IMR-90 (cell line): ENCODE measurements at regions not wholly inside any gene's neighbourhood (a gene's known extent, or its start where the extent isn't known, plus 50 kb on each side); places are given as distances from the start of the nearest gene placed in this dataset.
A peak's percentile ranks its signal among the peaks of the same experiment; 100 is the strongest.

Experiments used
- ATAC-seq: fragments of 200-7000 bp; cut with Tn5 transposase; 2 replicates; pipeline ENCODE4 v1.9.1; 2020; ENCODE audit warnings: low read depth, mild to moderate bottlenecking, moderate library complexity
- BruUV-seq: library from RNA; stranded (reverse); fragments of 400-500 nt; replicated peaks from 2 replicates; lab custom pipeline; 2021; lab: Mats Ljungman, UMichigan
- CTCF ChIA-PET: fragments of 300-600 bp; formaldehyde crosslinking; extraction: SDS; loops from one replicate; lab custom pipeline; 2021; ENCODE audit warnings: antibody characterized with exemption; lab: Yijun Ruan, JAX
- POLR2A ChIA-PET: fragments of 300-600 bp; sonication (Branson Sonifier 250); formaldehyde crosslinking; loops from one replicate; lab custom pipeline; 2022; ENCODE audit warnings: antibody characterized with exemption; ENCODE audit not compliant: unreplicated experiment; lab: Charles Lee
- DNase-seq: peaks from one replicate; pipeline ENCODE4 v3.0.0; 2013
- H2AFZ ChIP-seq: replicated peaks from 2 replicates; pipeline ENCODE3; 2013; ENCODE audit warnings: low read length, mild to moderate bottlenecking; ENCODE audit not compliant: poor library complexity
- H2AK5ac ChIP-seq: 2 replicates; pipeline ENCODE4 v1.6.1; 2013; ENCODE audit warnings: low read depth, low read length, inconsistent platforms
- H2AK9ac ChIP-seq: replicated peaks from 2 replicates; pipeline ENCODE3; 2013; ENCODE audit warnings: mild to moderate bottlenecking, low read depth, low read length, moderate library complexity; ENCODE audit not compliant: poor library complexity
- H2BK120ac ChIP-seq: 2 replicates; pipeline ENCODE4 v1.6.1; 2013; ENCODE audit warnings: low read depth, low read length, inconsistent platforms
- H2BK15ac ChIP-seq: 3 replicates; pipeline ENCODE4 v1.6.1; 2013; ENCODE audit warnings: low read depth, low read length, inconsistent platforms
- H2BK20ac ChIP-seq: 2 replicates; pipeline ENCODE4 v1.6.1; 2013; ENCODE audit warnings: low read depth, mild to moderate bottlenecking, inconsistent platforms, low read length, moderate library complexity
- H2BK5ac ChIP-seq: 2 replicates; pipeline ENCODE4 v1.6.1; 2013; ENCODE audit warnings: mild to moderate bottlenecking, low read depth, low read length, inconsistent platforms; ENCODE audit not compliant: poor library complexity, severe bottlenecking
- H3K14ac ChIP-seq: replicated peaks from 2 replicates; pipeline ENCODE4 v1.6.1; 2013; ENCODE audit warnings: low read depth, low read length, inconsistent platforms
- H3K18ac ChIP-seq: 2 replicates; pipeline ENCODE4 v1.6.1; 2013; ENCODE audit warnings: low read depth, low read length, control low read depth
- H3K23ac ChIP-seq: 2 replicates; pipeline ENCODE4 v1.6.1; 2013; ENCODE audit warnings: low read depth, low read length, inconsistent platforms
- H3K27ac ChIP-seq: 2 replicates; pipeline ENCODE4 v1.5.1; 2013; ENCODE audit warnings: mild to moderate bottlenecking, control low read depth, low read length; ENCODE audit not compliant: insufficient read depth
- H3K27me3 ChIP-seq: 2 replicates; pipeline ENCODE4 v1.6.1; 2013; ENCODE audit warnings: low read length; ENCODE audit not compliant: control insufficient read depth, insufficient read depth
- H3K36me3 ChIP-seq: 2 replicates; pipeline ENCODE4 v1.6.1; 2013; ENCODE audit warnings: low read length, mixed read lengths; ENCODE audit not compliant: control insufficient read depth, insufficient read depth
- H3K4ac ChIP-seq: 2 replicates; pipeline ENCODE4 v1.6.1; 2013; ENCODE audit warnings: low read depth, low read length, inconsistent platforms
- H3K4me1 ChIP-seq: 2 replicates; pipeline ENCODE4 v1.6.1; 2013; ENCODE audit warnings: low read length, mixed read lengths; ENCODE audit not compliant: control insufficient read depth, insufficient read depth
- H3K4me2 ChIP-seq: 2 replicates; pipeline ENCODE4 v1.6.1; 2013; ENCODE audit warnings: low read depth, mild to moderate bottlenecking, control low read depth, low read length, moderate library complexity
- H3K4me3 ChIP-seq: 2 replicates; pipeline ENCODE4 v1.5.1; 2013; ENCODE audit warnings: low read depth, mild to moderate bottlenecking, control low read depth, low read length, moderate library complexity; ENCODE audit not compliant: insufficient read depth
- H3K56ac ChIP-seq: 2 replicates; pipeline ENCODE4 v1.6.1; 2013; ENCODE audit warnings: low read length, inconsistent platforms; ENCODE audit not compliant: insufficient read depth; ENCODE audit errors: extremely low read depth
- H3K79me1 ChIP-seq, 2 experiments: 2 replicates each; pipeline ENCODE4 v1.6.1; 2013; ENCODE audit warnings: low read length in 2 of 2, inconsistent platforms in 1 of 2, low read depth in 1 of 2
- H3K9ac ChIP-seq: 2 replicates; pipeline ENCODE4 v1.6.1; 2013; ENCODE audit warnings: low read depth, low read length, control low read depth
- H3K9me1 ChIP-seq: 2 replicates; pipeline ENCODE4 v1.6.1; 2013; ENCODE audit warnings: low read length, inconsistent platforms; ENCODE audit not compliant: insufficient read depth
- H3K9me3 ChIP-seq: 2 replicates; pipeline ENCODE4 v1.6.1; 2013; ENCODE audit warnings: low read length; ENCODE audit not compliant: control insufficient read depth, insufficient read depth
- H4K20me1 ChIP-seq: 2 replicates; pipeline ENCODE4 v1.6.1; 2013; ENCODE audit warnings: low read length, inconsistent platforms; ENCODE audit not compliant: insufficient read depth
- H4K5ac ChIP-seq: 2 replicates; pipeline ENCODE4 v1.6.1; 2013; ENCODE audit warnings: mild to moderate bottlenecking, low read depth, low read length, control low read depth
- H4K8ac ChIP-seq, 2 experiments: 2 replicates each; pipeline ENCODE4 v1.6.1; 2013; ENCODE audit warnings: low read depth in 2 of 2, low read length in 2 of 2, control low read depth in 1 of 2, inconsistent platforms in 1 of 2
- H4K91ac ChIP-seq: 2 replicates; pipeline ENCODE4 v1.6.1; 2013; ENCODE audit warnings: low read depth, low read length, inconsistent platforms; ENCODE audit not compliant: insufficient read depth
- BHLHE40 ChIP-seq: fragments of 150-350 bp; IDR thresholded peaks from 2 replicates; pipeline ENCODE4 v1.6.1; 2016; ENCODE audit warnings: mild to moderate bottlenecking, low read depth, low read length
- ELK1 ChIP-seq: fragments of 150-350 bp; IDR thresholded peaks from 2 replicates; pipeline ENCODE4 v1.6.1; 2016; ENCODE audit warnings: low read depth, mild to moderate bottlenecking, low read length, moderate library complexity, borderline replicate concordance
- FOS ChIP-seq: fragments of 150-350 bp; IDR thresholded peaks from 2 replicates; pipeline ENCODE4 v1.6.1; 2016; ENCODE audit warnings: low read depth, low read length
- MAFK ChIP-seq: IDR thresholded peaks from 2 replicates; pipeline ENCODE4 v1.6.1; 2012; ENCODE audit warnings: low read depth, low read length, improper control_type of control experiment
- POLR2A ChIP-seq: IDR thresholded peaks from 2 replicates; pipeline ENCODE4 v1.6.1; 2012; ENCODE audit warnings: mild to moderate bottlenecking, low read depth, low read length
- RCOR1 ChIP-seq: IDR thresholded peaks from 2 replicates; pipeline ENCODE4 v1.6.1; 2012; ENCODE audit warnings: mild to moderate bottlenecking, low read length, improper control_type of control experiment; ENCODE audit not compliant: insufficient replicate concordance
- USF2 ChIP-seq: fragments of 150-350 bp; IDR thresholded peaks from 2 replicates; pipeline ENCODE4 v1.6.1; 2017; ENCODE audit warnings: mild to moderate bottlenecking, antibody characterized with exemption, low read length, low read depth
- WGBS, 2 experiments: methylation state at CpG; one replicate each; pipeline versions ENCODE4 v1.1.5 to v1.1.7; 2013; ENCODE audit warnings: missing lambda C conversion rate in 2 of 2; ENCODE audit not compliant: insufficient read length in 1 of 2; ENCODE audit errors: extremely low coverage in 2 of 2; 5-methylcytosine and 5-hydroxymethylcytosine counted together
- dilution Hi-C: fragments of 300-500 bp; cut with HindIII; formaldehyde crosslinking; loops from one replicate; pipeline ENCODE4 v1.14.3; 2018; ENCODE audit warnings: low sequenced_read_pairs; ENCODE audit not compliant: unreplicated experiment
- in situ Hi-C: fragments of 300-500 bp; cut with MboI; formaldehyde crosslinking; loops from 3 replicates; pipeline ENCODE4 v1.14.3; 2019; ENCODE audit warnings: low sequenced_read_pairs, inconsistent platforms, mixed read lengths
- intact Hi-C: fragments of 100-400 bp; cut with micrococcal nuclease; formaldehyde crosslinking; loops from 2 replicates; pipeline ENCODE4 v1.10.0; 2022

- Histone ChIP-seq H4K8ac (peak overlapping the region; percentile 15 to 88; a peak in 2 of 4 replicates), H4K91ac (peak overlapping the region; percentile 89), H3K9me3 (no peaks in the 10 kb centered on the region), H3K27ac (peak overlapping the region; percentile 86), H3K27me3 (no peaks in the 10 kb centered on the region), H3K9ac (peak overlapping the region; percentile 82), H2BK120ac (peak overlapping the region; percentile 35; the same call in 1 of the 2 replicates), H4K5ac (peak overlapping the region; percentile 51), H3K4me3 (peak overlapping the region; percentile 80), H3K23ac (peak overlapping the region; percentile 54), H3K4me2 (peak overlapping the region; percentile 95), H2BK20ac (0 out of 2 replicates have a peak overlapping the region, but pooled peaks have one; percentile 30), H4K20me1 (peaks cover 41% of the 10 kb centered on the region), H3K4ac (peak overlapping the region; percentile 80), H2AFZ (peak overlapping the region; percentile 93), H3K14ac (peak overlapping the region; percentile 81), H3K4me1 (peaks cover 7% of the 10 kb centered on the region), H2BK15ac (no peak overlapping the region), H3K79me1 (peaks cover 22 to 74% of the 10 kb centered on the region in 2 experiments), H3K18ac (peak overlapping the region; percentile 86), H3K56ac (peak overlapping the region; percentile 75), H3K36me3 (no peaks in the 10 kb centered on the region), H2BK5ac (peak overlapping the region; percentile 89), H2AK9ac (peak overlapping the region; percentile 94), H2AK5ac (peak overlapping the region; percentile 47), H3K9me1 (peaks cover 8% of the 10 kb centered on the region; the same call in 1 of the 2 replicates)
- CTCF ChIA-PET: interaction anchor here (0.5 to 1.1 kb wide), 4 partner anchors 38 to 376 kb away, joined by 3 to 5 read pairs (median 4); no protein-coding TSS in a partner anchor
- no peak for ATAC-seq
- intact Hi-C loops (loop anchor here (1.0 to 5.0 kb wide), 9 partner anchors 30 to 545 kb away; partner anchors contain the start of gene MKLN1), in situ Hi-C loops (no loop called here), dilution Hi-C loops (no loop called here)
- POLR2A ChIA-PET: interaction anchor here (0.6 to 0.7 kb wide), 4 partner anchors 39 to 297 kb away, joined by 3 to 7 read pairs (median 4); no protein-coding TSS in a partner anchor
- 2% methylated on average over 10 of the region's 32 CpGs; no CpG with 5 or more reads in 1 of the 2 experiments for WGBS, 2 experiments
- no TSS peak for BruUV-seq
- DNase-seq: no peak
- TF ChIP-seq FOS: no peak
- TF ChIP-seq MAFK: no peak
- no peak for TF ChIP-seq RCOR1
- peak; percentile 73 for TF ChIP-seq POLR2A
- TF ChIP-seq ELK1: no peak
- TF ChIP-seq USF2: no peak
- TF ChIP-seq BHLHE40: no peak
Observed at GRCh38 chr7:131106681-131107336, 220.9 kb upstream of the MKLN1 start.
